DMS 273 (cell line): ENCODE measurements at regions not wholly inside any gene's neighbourhood (a gene's known extent, or its start where the extent isn't known, plus 50 kb on each side); places are given as distances from the start of the nearest gene placed in this dataset.
A peak's percentile ranks its signal among the peaks of the same experiment; 100 is the strongest.
"Not testable (repeated sequence)": the region's sequence is repeated elsewhere in the genome, so short reads cannot be mapped to it uniquely, and the experiment has no call there.

Source experiments
- DNase-seq: peaks from one replicate; lab custom pipeline; 2025; ENCODE audit not compliant: unreplicated experiment; lab: John Stamatoyannopoulos, UW

GRCh38 chr1:79252598-79252997 is 246.1 kb upstream of the ADGRL4 start:
- no peak for DNase-seq

GRCh38 chr1:79239840-79240239 is 233.3 kb upstream of the ADGRL4 start:
- DNase-seq, result no peak

- no peak for DNase-seq
Measured at GRCh38 chr1:79235301-79236002, 228.9 kb upstream of the ADGRL4 start.

DNA sequence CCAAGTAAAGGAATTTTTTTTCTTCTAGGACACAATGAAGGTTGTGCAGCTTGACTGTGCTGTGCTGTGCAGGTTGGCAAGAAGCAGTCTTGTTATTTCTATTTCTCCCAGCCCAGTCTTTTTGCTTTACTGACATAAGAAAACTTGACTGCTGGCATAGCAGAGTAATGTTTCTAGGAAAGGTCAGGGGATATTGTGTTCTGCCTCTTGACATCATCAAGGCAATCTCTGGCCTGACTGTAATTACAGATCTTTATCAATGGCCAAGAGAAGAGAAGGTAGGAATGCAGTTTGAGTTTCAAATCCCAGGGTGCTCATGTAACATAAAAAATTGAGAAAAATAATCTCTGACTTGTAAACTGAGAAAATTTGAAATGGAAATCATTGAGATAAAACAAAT is 226.3 kb upstream of the ADGRL4 start:
- no peak for DNase-seq

- not testable (repeated sequence) for DNase-seq
Measured at GRCh38 chr1:79230751-79231150, 224.2 kb upstream of the ADGRL4 start.

- no peak for DNase-seq
Measured at GRCh38 chr1:79226963-79227362, 220.4 kb upstream of the ADGRL4 start.

DNA sequence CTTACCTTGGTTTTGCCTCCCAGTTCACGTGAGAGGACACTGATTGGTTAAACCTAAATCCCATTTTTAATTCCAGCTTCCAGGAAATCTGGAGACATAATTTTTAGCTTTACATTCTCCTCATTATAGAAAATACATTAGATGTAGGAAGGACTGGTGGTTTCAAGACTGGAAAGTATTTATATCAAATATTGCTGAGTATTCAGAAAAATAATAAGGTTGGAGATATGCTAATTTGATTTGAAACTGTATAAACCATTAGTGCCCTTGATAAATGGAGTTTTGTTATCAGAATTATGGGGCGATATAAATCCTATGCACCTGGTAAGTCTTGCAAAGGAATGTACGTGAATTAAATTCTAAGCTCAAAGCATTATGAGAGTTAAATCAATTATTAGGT is 218.0 kb upstream of the ADGRL4 start:
- DNase-seq, result no peak

DNA sequence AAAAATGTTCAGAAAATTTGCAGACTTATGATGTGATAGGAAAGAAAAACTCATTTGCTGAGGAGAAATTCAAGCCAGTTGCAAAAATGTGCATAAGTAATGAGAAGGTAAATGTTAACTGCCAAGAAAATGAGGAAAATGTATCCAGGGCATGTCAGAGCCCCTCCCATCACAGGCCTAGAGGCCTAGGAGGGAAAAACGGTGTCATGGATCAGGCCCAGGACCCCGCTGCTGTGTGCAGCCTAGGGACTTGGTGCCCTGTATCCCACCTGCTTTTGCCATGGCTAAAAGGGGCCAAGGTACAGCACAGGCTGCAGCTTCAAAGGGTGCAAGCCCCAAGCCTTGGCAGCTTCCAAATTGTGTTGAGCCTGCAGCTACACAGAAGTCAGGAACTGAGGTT is 214.0 kb upstream of the ADGRL4 start:
- DNase-seq, result no peak

DNA sequence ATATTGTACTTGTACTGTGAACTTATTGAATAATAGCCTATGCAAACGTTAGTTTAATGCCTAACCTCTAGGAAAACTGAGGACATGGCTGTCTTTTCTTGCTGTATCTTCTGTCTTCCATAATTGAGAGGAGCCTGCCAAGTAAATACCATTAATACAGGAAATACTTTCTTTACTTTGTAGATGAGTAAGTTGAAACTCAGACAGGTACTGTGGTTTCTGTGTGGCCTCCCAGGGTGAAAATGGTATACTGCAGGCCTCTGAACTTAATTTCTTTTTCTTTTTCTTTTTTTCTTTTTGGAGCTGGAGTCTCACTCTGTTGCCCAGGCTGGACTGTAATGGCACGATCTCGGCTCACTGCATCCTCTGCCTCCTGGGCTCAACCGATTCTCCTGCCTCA is 208.8 kb upstream of the ADGRL4 start:
- DNase-seq, result no peak

DNA sequence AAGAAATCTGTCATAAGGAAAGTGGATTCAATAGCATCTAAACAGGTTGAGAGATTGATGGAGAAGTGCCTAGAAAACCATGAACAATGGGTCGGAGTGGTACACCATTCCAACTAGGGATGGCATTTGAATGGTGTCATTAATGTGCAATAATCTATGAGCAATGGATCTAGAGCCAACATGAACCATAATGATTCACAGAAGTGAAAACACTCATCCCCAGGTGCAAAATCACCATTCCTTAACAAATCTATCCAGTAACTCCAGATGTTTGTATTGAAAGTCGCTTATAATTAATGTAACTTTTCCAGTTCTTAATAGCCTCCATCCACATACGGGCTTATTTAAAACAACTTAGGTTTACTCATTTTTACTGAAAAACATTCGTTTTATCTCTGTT is 201.3 kb upstream of the ADGRL4 start:
- DNase-seq, result no peak

DNA sequence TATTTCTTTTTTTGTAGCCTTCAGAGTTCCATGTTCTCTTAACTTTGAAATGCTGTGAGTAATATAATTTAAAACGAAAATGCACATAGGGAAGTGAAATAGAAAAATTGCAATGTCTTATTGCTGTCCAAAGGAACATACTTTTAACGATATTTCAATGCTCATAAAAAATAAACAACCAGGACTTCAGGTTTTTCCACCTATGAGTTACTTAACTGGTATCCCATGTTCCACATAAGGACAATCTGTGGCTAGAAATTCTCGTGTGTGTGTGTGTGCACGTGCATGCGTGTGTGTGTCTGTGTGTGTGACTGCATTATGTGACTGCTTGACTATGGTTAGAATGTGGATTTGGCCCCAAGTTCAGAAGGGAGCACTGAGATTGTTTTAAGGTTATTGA is 200.8 kb upstream of the ADGRL4 start:
- no peak for DNase-seq

DNA sequence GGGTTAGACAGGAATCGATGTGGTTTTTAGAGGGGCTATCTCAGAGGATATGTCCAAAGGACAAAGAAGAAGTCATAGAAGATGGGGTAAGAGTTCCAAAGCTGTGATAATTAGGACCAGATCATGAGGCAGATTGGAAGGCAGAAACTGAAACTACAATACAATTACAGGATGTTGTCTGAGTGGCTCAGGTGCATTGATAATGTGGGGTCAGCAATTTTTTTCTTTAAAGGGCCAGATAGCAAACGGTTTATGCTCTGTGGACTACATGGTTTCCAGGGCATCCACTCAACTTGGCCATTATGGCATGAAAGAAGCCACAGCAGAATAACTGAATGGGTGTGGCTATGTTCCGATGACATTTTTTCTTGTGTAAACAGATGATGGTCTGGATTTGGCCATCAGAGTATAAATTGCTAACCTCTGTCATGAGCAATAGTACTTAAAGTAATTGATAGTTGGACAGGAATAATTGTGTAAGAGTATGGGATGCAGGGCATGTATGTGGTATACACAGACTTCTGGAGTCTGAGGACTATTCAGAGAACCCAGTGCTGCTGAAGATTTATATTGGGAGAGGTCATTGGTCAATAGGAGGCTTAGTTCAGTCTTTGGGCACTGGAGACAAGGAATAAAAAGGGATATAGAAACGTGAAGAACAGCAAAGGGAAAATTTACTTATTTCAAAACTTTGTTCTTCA is 198.4 kb upstream of the ADGRL4 start:
- no peak for DNase-seq

DNA sequence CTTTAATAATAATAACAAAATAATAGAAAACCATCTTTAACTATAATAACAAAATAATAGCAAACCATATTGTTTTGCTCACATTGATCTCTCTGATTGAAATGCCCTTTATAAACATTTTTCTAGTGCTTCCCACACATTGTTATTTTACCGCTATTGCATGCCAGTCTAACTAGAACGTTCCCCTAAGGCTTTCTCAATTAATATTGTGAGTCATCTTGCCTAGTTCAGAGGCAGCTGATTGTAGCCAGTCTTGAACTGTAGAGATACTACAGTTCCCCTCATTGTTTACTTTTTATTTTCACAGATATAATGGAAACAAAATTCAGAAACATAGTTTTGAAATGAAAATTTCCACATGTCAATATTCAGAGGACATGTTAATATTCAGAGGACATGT is 192.3 kb upstream of the ADGRL4 start:
- no peak for DNase-seq

GRCh38 chr1:79197421-79197820 is 190.9 kb upstream of the ADGRL4 start:
- DNase-seq, result peak; percentile 68

DNA sequence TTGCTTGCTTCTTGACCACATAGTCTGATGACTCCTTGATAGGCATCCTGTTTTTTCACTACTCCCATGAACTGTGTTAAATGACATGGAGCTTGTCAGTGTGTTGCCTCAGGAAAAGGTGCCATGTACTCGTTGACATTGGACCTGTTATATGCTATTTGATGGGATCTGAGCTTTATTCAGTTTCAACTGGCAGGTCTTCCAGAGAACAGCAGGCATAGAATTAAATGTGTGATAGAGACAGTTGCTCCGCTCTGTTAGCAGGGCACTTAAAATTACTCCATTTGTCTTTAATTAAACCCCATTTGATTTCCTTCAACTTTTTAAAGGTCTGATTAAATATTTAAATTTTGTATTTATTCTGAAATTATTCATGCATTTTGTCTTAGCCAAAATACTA is 189.7 kb upstream of the ADGRL4 start:
- no peak for DNase-seq

DNA sequence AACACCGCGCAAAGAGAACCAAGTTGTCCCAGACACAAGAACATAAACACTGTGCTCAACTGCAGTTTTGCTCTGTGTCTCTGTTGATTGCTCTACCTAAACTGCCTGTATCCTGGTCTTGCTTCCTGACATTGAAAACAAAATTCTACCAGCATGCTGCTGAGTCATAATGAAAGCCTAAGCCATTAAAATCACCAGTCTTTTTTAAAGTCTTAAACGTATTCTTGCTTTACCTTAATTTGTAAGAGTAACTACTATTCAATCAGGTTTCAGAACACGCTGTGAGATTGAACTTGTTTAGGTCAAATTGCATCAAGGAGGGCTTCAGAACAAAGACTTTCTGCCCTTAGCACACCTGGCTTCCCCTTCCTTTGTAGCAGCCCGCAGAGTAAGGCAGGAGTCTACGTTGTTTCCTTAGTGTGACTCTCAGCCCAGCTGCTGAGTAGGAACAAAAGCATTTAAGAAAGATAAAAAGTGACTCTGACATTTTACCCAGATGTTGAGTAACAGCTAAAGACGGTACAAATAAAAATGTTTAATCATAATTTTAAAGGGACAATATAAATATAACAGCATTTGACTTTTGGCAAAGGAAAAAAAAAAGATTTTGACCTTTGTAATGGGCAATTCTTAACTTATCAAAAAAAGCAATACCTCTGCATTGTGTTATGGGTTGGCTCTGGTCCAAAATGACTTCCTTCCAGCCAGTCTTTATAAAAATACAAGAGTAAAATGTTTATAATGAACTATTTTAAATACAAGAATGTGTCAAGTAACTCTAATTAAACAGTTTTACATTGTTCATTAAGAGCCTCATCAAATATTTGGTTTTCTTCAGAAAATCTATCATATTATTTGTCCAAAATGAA is 186.9 kb upstream of the ADGRL4 start:
- no peak for DNase-seq

DNA sequence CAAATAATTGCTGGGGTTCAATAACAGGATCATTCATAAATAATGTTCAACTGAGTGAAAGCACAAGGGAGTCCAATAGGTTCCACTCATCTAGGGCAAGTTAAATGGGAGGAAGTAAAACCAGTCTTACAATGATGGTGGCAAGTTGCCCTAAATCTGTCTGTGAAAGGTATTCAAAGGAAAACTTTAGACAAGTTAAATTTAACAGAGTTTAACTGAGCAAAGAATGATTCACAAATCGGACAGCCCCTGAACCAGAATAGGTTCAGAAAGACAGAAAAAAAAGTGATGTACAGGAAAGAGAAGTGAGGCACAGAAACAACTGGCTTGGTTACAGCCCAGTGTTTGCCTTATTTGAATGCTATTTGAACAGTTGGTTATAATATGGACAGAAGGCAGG is 183.5 kb upstream of the ADGRL4 start:
- DNase-seq, result no peak

DNA sequence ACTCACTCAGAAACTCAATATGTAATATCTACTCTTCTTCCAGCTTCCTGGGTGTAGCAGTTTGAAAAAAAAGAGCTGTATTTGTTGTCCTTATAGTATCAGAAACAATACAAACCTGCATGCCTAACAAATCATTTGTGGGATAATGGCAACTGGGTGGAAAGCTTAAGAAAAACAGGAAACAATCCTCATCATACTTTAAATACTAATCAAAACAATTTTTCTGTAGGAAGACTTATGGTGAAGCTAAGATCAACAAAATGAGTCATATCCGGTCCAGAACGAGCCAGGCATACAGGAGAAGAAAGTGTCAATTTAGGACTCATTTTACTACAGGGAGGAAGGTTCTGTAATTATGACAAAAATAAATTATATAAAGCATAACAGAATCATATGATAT is 181.8 kb upstream of the ADGRL4 start:
- DNase-seq, result no peak

DNA sequence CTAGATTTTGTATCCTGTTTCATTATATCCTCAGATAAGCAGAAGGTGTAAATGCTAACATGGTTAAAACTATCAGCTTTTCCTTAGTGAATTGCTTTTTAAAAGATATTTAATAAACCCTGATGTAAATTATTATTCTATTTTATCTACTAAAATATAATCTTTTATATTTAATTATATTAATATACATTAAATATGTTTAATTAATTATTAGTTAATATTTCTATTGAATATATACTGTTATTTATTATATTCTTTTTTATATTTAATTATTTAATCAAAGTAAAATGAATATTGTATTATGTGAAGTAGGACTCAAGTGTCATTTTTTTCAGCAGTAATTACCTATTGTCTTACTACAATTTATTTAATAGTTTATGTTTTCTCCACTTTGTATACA is 179.7 kb upstream of the ADGRL4 start:
- DNase-seq, result no peak

- DNase-seq, result no peak
Measured at GRCh38 chr1:79177844-79178243, 171.3 kb upstream of the ADGRL4 start.

DNA sequence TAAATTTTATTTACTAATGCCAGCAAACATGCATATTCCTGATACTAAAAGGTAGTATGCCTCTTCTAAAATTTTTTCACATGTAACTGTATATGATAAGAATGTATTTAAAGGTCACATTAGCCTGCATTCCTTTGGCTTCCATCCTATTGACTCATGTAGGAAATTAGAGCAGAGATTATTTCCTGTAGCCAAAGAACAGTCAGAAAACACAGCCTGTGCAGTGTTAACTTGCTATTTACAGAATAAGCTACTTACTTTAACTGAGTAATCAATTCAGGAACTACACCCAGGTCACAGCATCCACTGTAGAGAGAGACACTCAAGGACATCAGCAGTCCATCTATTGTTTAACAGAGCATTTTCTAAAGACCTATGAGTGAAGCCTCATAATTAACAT is 154.5 kb upstream of the ADGRL4 start:
- no peak for DNase-seq

DNA sequence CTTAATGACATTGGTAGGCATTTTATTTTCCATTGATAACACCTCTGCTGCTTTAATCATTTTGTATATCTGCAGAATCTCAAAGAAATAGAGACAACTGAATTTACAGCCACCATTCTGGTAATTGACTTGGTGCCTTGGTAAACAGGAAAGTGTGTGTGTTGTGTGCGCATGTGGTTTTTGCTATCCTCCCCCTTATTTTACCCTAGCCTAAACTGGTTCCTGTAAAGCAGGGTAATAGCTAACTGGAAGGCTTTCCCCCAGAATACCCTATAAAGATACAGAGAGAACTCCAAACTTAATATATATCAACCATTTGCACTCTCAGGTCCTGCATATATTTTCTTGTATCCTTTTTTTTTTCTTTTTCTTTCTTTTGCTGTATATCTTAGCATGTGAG is 149.5 kb upstream of the ADGRL4 start:
- DNase-seq, result no peak
